ENCODE measurements at regions not wholly inside any gene's neighbourhood (a gene's known extent, or its start where the extent isn't known, plus 50 kb on each side); places are given as distances from the start of the nearest gene placed in this dataset.

GRCh38 chr4:79258614-79259176 lies 67.2 kb downstream of the NAA11 start:
- TF ChIP-seq, protein P1, sequence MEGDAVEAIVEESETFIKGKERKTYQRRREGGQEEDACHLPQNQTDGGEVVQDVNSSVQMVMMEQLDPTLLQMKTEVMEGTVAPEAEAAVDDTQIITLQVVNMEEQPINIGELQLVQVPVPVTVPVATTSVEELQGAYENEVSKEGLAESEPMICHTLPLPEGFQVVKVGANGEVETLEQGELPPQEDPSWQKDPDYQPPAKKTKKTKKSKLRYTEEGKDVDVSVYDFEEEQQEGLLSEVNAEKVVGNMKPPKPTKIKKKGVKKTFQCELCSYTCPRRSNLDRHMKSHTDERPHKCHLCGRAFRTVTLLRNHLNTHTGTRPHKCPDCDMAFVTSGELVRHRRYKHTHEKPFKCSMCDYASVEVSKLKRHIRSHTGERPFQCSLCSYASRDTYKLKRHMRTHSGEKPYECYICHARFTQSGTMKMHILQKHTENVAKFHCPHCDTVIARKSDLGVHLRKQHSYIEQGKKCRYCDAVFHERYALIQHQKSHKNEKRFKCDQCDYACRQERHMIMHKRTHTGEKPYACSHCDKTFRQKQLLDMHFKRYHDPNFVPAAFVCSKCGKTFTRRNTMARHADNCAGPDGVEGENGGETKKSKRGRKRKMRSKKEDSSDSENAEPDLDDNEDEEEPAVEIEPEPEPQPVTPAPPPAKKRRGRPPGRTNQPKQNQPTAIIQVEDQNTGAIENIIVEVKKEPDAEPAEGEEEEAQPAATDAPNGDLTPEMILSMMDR (conservative IDR thresholded peaks at IDR 0.05; ENCODE audit: low read length) = no peak
- TF ChIP-seq EZH2phosphoT487 (IDR thresholded peaks at IDR 0.05; ENCODE audit: borderline replicate concordance, low read depth, low read length) = no peak

Measured in OCI-LY7 (cell line).